ENCODE measurements at regions not wholly inside any gene's neighbourhood (a gene's known extent, or its start where the extent isn't known, plus 50 kb on each side); places are given as distances from the start of the nearest gene placed in this dataset.

DNA sequence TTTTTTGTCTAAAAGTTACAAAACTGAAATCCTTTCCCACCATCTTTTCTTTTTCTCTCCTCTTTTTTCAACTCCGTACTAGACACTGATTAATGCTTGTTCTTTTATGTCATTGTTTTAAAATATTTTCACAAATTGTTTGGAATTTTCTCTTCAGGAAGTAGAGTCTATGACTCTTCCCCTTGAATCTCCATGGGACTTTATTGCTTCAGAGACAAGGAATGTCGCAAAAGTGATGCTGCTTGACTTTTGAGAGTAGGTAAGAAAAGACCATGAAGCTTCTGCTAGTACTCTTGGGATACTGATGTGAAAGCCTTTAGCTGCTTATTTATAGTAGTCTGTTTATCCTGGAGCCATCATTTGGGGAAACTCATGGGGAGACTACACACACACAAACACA, 260.1 kb upstream of the SLC10A2 start:
- H3K4me3 ChIP-seq = no peak overlapping the region
- TF ChIP-seq, protein P1, sequence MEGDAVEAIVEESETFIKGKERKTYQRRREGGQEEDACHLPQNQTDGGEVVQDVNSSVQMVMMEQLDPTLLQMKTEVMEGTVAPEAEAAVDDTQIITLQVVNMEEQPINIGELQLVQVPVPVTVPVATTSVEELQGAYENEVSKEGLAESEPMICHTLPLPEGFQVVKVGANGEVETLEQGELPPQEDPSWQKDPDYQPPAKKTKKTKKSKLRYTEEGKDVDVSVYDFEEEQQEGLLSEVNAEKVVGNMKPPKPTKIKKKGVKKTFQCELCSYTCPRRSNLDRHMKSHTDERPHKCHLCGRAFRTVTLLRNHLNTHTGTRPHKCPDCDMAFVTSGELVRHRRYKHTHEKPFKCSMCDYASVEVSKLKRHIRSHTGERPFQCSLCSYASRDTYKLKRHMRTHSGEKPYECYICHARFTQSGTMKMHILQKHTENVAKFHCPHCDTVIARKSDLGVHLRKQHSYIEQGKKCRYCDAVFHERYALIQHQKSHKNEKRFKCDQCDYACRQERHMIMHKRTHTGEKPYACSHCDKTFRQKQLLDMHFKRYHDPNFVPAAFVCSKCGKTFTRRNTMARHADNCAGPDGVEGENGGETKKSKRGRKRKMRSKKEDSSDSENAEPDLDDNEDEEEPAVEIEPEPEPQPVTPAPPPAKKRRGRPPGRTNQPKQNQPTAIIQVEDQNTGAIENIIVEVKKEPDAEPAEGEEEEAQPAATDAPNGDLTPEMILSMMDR (IDR thresholded peaks at IDR 0.05) = no peak
- TF ChIP-seq POLR2A (IDR thresholded peaks at IDR 0.05) = no peak
- H3K9me3 ChIP-seq = no peaks in the 10 kb centered on the region
- H3K36me3 ChIP-seq (ENCODE audit: low read depth, missing control alignments) = no peaks in the 10 kb centered on the region
- no peak for DNase-seq
- intact Hi-C loops (cut with DNase I; ENCODE audit: low total_unique reads) = no loop called here
- no peaks in the 10 kb centered on the region for H3K4me1 ChIP-seq
- 57 to 74% methylated on average over 2 of the region's 2 CpGs for WGBS, 2 donors
- H3K27ac ChIP-seq = no peak overlapping the region
- no peaks in the 10 kb centered on the region for H3K27me3 ChIP-seq

DNA sequence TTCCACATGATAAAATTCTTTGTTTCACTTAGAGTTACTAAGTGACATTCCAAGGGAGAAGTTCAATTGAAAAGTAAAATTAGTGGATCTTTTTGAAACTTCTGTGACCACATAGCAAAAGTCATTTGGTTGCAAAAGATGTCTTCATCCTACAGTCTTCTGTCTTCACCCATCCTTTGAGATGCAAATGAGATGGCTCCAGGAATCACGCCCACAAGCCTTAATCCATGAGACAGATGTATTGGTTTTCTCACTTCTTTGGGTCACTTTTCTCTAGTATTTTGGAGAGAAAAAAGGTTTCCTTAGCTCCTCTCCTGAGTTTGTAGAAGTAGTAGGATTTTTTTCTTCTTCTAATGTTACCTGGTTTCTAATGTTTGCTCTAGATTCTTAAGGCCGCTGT, 259.5 kb upstream of the SLC10A2 start:
- TF ChIP-seq POLR2A (IDR thresholded peaks at IDR 0.05) = no peak
- TF ChIP-seq, protein P1 (IDR thresholded peaks at IDR 0.05) = no peak
- WGBS, 2 donors = 35 to 65% methylated on average over 2 of the region's 2 CpGs
- no peaks in the 10 kb centered on the region for H3K9me3 ChIP-seq
- H3K27me3 ChIP-seq = no peaks in the 10 kb centered on the region
- no peaks in the 10 kb centered on the region for H3K36me3 ChIP-seq (ENCODE audit: low read depth, missing control alignments)
- no peak for DNase-seq
- H3K4me1 ChIP-seq = no peaks in the 10 kb centered on the region
- intact Hi-C loops (cut with DNase I; ENCODE audit: low total_unique reads) = no loop called here
- H3K27ac ChIP-seq = no peak overlapping the region
- H3K4me3 ChIP-seq = no peak overlapping the region

DNA sequence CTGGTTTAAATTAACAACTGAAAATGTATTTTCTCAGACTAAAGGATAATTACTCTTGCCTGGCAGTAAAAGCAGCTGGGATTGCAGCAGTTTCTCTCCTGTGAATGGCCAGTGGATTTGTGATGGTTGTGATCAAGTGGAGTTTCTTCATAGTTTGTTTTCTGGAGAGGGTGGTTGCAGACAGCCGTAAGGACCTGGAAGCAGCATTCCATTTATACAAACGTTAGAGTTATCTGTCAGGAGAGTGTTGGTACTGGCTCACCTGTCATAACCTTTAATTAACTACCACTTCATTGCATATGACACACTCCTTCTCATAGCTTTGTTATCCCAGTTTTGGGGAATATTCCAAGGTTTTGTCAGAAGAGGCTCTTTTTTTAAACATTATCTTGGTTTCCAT, 258.4 kb upstream of the SLC10A2 start:
- H3K4me1 ChIP-seq = no peaks in the 10 kb centered on the region
- no peaks in the 10 kb centered on the region for H3K9me3 ChIP-seq
- H3K4me3 ChIP-seq = no peak overlapping the region
- TF ChIP-seq, protein P1 (IDR thresholded peaks at IDR 0.05) = no peak
- TF ChIP-seq POLR2A (IDR thresholded peaks at IDR 0.05) = no peak
- no peaks in the 10 kb centered on the region for H3K36me3 ChIP-seq (ENCODE audit: low read depth, missing control alignments)
- no peak for DNase-seq
- intact Hi-C loops (cut with DNase I; ENCODE audit: low total_unique reads) = no loop called here
- H3K27me3 ChIP-seq = no peaks in the 10 kb centered on the region
- 57 to 60% methylated on average over 2 of the region's 2 CpGs for WGBS, 2 donors
- H3K27ac ChIP-seq = no peak overlapping the region

DNA sequence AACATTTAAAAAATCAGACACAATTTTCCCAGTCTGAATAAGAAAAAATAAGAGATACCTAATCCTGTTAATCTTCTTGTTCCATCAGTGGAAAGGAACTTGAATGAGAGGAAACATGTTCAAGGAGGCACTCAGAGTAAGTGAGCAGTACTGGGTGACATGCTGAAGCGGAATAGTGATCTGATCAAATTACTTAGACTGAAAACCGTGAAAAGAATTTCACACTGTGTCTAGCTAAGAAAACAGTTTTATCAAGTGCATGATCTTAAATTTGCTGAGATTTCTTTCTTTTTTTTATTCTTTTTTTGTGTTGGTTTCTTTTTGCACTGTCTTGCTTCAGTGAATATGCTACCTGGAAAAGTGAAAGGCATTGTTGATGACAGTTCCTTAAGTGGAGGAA, 249.5 kb upstream of the SLC10A2 start:
- Histone ChIP-seq H3K4me3 (no peak overlapping the region), H3K36me3 (ENCODE audit: low read depth, missing control alignments) (no peaks in the 10 kb centered on the region), H3K9me3 (no peaks in the 10 kb centered on the region), H3K27me3 (no peaks in the 10 kb centered on the region), H3K27ac (no peak overlapping the region), H3K4me1 (no peaks in the 10 kb centered on the region)
- WGBS, 2 donors = 86 to 90% methylated on average over 2 of the region's 2 CpGs
- intact Hi-C loops (cut with DNase I; ENCODE audit: low total_unique reads) = no loop called here
- DNase-seq = no peak
- no peak for TF ChIP-seq POLR2A (IDR thresholded peaks at IDR 0.05)
- TF ChIP-seq, protein P1 (IDR thresholded peaks at IDR 0.05) = no peak

DNA sequence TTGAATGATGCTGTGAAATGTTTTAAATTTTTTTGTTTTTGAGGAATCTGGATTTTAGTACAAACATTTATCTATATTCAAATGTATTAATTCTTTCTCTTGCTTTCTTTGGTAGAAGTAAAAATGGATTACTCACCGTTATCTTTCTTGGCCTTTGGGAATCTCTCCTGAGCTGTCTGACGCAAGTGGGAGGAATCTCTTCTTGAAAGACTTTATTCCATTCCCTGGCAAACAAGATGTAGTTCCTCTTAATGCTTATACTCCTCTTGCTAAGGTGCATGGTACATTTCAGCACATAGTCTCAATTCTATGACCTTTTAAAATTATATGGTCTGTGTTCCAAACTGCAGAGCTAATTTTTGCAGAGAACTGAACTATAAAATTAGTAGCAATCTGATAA, 246.2 kb upstream of the SLC10A2 start:
- TF ChIP-seq, protein P1 (IDR thresholded peaks at IDR 0.05) = no peak
- no peak for TF ChIP-seq POLR2A (IDR thresholded peaks at IDR 0.05)
- Histone ChIP-seq H3K27ac (no peak overlapping the region), H3K27me3 (no peaks in the 10 kb centered on the region), H3K36me3 (ENCODE audit: low read depth, missing control alignments) (no peaks in the 10 kb centered on the region), H3K4me3 (no peak overlapping the region), H3K9me3 (no peaks in the 10 kb centered on the region), H3K4me1 (no peaks in the 10 kb centered on the region)
- 85 to 91% methylated on average over 2 of the region's 2 CpGs for WGBS, 2 donors
- intact Hi-C loops (cut with DNase I; ENCODE audit: low total_unique reads) = no loop called here
- DNase-seq = no peak
